GM19043 (cell line): ENCODE measurements at regions not wholly inside any gene's neighbourhood (a gene's known extent, or its start where the extent isn't known, plus 50 kb on each side); places are given as distances from the start of the nearest gene placed in this dataset.
"Not testable (repeated sequence)": the region's sequence is repeated elsewhere in the genome, so short reads cannot be mapped to it uniquely, and the experiment has no call there.

Experiments
- ATAC-seq: cut with Tn5 transposase; IDR thresholded peaks from one replicate; pipeline ENCODE4 v1.9.1; 2021; ENCODE audit warnings: low read depth; ENCODE audit not compliant: unreplicated experiment

DNA sequence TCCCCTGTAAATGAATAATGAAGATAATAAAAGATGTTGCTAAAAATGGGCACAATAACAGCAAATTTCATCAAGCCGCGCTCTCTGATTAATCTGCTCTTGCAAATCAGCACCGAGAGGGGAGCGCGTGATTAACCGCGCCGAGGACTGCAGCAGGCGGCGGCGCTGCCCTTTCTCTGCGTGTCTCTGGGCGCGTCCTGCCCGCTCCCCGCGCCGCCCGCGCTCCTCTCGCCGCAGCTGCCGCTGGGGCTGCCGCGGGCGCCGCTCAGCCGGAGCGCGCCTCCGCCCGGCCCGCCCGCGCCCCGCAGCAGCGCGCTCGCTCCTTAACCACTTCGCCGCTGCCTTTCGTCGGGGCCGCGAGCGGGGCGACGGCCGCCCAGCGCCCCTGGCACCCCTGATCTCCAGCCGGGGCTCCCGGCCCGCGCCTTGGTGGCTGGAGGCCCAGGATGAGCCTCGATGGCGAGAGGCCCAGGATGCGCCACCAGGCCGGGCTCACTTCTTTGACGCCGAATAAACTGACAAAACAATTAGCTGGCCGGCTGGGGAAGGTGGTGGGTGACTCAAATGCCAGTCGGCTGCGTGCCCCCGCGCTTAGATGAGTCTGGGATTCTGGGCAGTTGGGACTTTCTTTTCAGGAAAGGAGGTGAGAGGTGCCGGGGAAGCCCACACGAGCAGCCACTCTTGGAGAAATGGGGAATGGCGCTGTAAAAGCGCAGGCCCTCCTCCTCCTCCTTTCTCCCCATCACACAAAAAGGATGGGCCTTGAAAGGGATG, 221.4 kb upstream of the PKN2 start:
- no peak for ATAC-seq

DNA sequence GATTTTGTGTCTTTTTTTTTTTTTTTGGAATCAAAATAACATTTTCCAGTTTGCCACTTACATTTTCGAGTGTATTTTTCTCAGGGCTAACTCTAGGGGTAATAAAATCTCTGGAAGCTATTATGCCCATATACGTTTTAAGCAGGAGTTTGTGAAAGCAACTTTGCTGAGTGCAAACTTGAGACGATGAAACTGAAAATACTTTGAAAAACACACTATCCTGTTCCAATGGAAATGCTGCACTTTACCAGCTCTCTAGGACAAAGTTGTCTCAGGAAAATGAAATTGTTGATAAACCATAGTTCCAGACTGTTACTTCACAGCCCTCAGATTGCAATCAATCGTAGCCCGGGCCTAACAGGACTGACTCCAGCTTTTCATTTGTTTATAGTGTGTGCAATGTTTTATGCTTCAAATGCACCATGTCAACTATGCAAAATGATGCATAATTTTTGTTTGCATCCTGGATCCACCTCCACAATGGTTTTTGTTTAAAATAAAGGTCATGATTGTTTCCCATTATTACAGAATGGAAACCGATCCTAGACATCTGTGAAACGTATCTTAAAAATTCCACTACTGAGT, 220.6 kb upstream of the PKN2 start:
- ATAC-seq, result no peak

DNA sequence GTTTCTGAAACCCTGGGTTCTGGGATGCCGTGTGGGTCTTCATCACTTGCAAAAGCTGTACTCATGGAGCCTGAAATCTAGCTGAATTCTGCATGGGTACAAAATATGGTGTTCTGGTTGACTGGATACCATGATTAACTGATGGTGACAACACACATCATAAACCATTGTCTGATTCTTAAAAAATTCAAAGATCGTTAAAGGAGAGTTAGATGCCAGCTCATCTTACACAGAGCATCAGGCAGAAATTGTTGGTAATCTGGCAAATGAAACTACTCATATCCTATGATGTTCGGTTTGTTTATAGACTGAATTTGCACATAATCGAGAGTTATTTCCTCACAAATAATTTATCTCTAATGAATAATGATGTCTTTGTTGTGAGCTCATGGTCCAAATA, 218.1 kb upstream of the PKN2 start:
- no peak for ATAC-seq

DNA sequence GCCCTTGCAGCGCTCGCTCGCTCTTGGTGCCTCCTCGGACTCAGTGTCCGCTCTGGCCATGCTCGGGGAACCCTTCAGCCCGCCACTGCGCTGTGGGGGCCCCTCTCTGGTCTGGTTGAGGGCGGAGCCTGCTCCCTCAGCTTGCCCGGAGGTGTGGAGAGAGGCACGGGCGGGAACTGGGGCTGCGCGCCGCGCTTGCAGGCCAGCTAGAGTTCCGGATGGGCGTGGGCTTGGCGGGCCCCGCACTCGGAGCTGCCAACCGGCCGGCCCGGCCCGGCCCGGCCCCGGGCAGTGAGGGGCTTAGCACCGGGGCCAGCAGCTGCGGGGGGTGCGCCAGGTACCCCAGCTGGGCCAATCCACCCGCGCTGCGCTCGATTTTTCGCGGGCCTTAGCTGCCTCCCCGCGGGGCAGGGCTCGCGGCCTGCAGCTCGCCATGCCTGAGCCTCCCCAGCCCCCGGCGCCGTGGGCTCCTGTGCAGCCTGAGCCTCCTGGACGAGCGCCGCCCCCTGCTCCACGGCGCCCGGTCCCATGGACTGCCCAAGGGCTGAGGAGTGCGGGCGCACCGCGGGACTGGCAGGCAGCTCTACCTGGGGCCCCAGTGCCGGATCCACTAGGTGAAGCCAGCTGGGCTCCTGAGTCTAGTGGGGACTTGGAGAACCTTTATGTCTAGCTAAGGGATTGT, 217.0 kb upstream of the PKN2 start:
- ATAC-seq, result no peak

DNA sequence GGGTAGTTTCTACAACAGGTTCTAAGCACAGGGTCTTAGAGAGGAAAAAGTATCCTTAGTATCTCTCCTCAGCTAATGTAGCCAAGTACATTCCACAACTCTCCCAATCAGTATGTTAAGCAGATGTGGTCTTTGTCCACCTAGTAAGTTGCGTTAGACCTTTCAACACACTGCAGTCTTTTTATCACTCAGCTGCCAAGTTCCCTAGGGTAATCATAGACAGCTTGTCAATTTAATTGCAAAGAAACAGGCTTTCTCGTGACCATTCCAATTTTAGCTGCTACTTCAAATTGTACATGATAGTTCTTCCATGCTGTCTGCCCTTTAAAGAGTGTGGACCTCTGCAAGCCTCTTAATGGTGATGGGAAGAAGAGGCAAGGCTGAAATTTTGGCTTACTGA, 211.8 kb upstream of the PKN2 start:
- no peak for ATAC-seq

DNA sequence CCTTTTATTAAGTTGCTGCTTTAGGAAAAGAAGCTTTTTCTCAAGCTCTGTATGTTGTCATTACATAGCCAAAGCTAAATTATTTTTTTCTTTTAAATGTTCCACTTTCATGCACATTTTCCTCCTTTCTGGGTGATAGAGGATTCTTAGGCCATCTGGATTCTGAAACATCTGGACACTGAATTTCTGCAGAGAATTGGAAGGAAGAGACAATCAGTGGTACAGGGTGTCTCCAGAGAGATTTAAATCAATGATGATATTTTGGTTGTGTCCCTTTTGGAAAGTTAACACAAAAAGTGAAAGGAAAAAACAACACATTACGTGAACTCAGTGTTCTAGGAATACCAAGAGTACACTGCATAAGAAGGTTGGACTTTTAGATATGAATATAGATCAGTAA, 211.4 kb upstream of the PKN2 start:
- ATAC-seq, result no peak

DNA sequence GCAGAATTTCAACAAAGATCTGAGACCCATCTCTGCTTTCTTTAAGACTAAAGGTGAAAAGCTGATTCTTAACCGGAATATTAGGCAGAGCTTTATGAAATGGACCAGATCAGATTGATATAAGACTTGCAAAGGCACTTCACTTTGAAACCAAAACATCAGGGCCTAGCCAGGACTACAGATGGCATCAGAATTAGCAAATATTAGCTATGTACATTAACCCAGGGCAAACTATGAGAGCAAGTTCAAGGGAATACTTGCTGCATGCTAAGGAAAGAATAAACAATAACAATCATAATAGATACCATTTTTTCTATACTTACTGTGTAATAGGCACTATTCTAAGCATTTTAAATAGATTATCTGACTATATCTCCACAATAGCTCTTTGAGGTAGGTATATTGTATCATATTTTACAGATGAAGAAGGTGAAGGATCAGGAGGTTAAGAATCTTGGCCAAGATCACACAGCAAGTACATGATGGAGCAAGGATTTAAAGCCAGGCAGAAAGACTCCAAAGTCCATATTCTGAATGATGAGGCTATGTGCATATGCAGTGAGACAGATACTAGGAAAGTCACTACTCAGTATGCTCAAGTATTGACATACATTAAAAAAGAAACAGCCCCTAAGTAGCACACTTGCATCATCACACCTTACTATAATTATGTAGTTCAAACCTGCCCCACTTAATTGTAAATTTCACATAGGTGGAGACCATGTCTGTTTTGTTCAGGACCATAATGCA, 209.3 kb upstream of the PKN2 start:
- ATAC-seq, result no peak

DNA sequence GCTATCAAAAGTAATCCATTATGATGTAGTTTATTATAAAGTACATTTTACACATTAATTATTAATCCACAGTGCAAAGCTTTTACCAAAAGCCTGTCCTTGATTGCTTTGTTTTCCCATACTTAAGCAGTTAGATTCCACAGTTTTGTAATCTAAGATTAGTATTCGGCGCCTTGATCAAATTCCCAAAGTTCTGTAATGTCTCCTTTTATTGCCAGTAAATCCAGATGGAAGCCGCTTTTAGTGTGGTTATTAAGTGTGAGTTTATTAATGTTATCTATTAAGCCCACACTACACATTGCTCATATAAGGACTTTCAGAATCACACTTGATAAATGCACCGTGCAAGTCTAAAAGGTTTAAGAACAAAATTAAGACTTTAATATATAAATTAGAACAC, 199.2 kb upstream of the PKN2 start:
- no peak for ATAC-seq

DNA sequence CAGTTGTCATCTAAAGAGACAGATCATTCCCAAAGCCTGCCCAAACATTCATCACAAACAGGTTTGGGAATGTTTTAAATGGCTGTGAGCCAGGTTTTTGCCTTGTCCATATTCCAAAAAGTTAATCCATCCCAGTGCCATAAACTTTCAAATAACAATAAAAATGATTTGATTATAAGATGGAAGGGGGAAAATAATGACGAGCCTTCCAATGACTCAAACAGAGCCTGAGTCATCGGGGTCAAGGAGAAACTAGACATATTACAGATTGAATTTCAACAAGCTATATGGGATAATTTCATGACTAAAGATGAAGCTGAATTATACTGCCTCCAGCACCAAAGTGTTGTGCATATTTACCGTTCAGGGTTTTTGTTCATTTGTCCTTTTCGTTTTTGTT, 195.8 kb upstream of the PKN2 start:
- no peak for ATAC-seq

DNA sequence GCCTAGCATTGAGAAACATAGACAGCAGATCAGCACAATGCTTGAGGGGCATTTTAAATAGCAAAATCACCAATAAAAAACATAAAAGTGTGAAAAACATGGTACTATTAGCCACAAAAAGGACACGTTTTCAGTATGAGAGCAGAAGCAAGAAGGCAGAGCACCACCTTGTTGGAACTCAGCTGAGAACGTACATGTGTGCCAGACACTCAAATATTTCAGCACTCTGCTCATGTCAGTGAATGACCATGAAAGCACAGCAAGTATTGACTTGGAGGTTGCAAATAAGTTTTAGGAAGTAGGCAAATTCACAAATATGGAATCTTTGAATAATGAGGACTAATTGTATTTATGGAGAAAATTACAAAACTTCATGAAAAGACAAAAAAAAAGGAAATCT, 193.4 kb upstream of the PKN2 start:
- no peak for ATAC-seq

DNA sequence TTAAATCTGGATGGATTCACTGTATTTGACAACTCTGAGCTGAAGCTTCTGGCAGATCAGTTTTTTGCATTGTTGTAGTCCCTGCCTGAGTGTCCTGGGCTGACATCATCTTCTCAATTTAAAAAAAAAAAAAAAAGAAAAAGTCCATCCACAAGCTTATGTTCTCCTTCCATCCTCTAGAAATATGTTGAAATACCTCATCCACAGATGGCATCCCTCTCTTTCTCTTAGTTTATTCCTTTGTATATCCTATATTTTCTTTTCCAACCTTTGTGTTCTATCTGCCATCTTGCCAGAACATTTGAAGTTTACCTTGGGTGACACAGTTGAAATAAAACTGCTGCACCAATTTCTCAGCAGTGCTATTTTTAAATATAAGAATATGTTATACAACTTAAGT, 184.4 kb upstream of the PKN2 start:
- no peak for ATAC-seq

DNA sequence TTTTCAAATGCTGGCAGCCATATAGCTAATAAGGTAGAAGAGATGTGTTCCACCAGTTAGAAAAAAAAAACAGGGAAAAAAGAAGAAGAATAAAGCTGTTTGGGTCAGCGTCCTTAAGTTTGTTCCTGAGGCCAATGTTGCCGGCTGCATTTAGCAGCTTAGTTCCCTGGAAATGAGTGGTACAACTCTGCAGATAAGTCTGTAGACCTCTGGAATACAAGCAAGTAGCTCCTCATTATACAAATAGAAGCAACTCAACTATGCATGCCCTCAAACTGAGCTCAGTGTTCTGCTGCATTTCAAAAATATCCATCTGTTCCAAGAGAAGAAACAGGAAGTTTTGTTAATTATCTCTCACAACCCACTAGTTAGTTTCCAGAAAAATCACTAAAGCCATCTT, 181.2 kb upstream of the PKN2 start:
- no peak for ATAC-seq

DNA sequence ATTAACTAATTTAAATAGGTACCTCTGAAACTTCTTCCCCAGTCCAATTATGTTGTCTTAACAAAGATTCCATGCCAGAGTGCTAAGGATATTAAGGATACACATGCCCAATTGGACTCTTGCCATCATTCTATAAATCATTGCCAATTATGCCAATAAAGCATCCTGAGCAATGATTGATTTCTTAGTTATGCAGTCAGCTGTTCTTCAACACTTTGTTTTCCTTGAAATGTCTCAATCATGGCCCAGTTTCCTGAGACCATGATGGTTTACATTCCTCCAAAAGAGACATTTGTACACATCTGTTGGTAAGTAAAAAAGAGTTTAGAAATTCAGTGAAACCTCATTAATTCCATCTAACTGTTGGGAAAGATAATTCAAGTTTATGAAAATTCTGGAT, 180.4 kb upstream of the PKN2 start:
- no peak for ATAC-seq

DNA sequence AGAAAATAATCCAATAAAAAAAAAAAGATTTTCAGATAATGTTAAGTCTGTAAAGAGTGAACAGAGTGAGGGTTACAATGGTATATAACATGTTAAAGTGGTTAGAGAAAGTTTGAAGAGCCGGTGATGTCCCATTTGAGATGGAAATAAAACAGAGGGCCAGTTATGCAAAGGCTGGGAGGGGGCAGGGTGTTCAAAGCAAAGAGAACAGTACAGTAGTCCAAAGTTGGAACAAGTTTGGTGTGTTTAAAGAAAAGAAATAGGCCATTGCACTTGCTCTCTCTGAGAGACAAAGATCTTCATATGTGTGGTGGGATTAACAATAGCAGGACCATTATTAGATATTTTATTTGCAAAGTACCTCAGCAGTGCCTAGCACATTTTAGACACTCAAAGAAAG, 179.5 kb upstream of the PKN2 start:
- no peak for ATAC-seq

DNA sequence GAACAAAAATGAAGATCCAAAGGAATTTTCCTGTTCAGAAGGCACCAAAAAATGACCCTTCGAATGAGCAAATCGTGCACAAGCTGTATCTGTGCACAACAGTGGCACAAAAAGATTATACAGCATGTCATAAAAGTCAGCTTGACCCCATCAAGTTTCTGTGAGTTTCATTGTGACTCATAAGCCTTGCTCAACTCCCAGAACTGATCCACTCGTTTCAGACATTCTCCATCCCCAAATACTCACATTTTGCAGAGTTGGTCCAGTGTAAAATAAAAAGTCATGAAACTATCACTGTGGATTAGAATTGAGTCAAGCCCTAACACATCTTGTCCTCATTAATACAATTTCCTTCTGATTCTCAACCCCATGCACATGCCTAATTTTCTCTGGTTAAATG, 174.7 kb upstream of the PKN2 start:
- no peak for ATAC-seq

DNA sequence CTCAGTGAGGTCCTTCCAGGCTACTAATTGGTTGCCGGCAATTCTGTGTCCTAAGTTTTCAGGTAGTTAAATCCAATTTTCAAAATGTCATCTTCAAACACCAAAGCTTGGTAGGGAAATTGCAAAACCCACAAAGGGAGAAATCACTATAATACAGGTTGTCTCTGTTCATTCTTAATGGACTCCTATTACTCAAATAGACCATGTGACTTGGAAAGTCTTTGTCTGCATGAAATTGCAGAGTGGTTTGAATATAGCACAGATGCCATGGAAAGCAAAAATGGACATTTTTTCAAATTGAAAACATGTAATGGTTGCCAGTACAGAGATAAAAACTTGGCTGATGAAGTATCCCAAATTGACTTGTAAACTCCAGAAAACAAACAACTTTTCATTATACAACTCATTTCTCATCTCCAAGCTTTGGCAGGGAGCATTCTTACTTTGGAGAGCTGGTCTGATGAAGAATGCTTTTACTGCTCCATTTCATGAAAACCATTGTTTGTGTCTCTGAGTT, 169.5 kb upstream of the PKN2 start:
- no peak for ATAC-seq

DNA sequence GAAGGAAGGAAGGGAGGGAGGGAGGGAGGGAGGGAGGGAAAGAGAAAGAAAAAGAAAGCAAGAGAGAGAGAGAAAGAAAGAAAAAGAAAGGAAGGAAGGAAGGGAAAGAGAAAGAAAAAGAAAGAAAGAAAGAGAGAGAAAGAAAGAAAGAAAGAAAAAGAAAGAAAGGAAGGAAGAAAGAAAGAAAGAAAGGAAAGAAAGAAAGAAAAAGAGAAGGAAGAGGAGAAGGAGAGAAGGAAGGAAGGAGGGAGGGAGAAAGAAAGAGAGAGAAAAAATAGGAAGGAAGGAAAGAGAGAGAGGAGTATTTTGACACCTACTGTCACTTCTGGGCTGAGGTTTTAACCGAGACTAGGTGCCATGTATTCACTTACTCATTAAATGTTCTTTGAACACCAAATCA, 166.6 kb upstream of the PKN2 start:
- ATAC-seq, result not testable (repeated sequence)

DNA sequence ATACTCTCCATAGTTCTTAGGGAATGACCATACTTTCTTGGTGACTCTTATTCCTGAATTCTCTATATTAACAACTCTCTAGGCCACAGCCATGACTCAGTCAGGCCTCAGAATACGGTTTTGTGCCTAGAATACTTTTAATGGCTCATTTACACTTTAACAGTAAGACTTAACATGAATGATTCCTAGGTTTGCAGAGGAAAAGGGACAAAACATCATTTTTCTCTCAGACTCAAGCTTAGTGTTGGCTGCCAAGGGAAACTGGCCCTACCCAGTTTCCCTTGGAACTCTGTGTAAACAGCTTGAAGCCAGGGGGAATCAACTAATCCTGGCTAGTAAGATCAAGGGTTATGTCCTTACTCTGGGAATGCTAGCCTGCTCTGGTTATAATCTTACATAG, 164.9 kb upstream of the PKN2 start:
- ATAC-seq, result no peak

DNA sequence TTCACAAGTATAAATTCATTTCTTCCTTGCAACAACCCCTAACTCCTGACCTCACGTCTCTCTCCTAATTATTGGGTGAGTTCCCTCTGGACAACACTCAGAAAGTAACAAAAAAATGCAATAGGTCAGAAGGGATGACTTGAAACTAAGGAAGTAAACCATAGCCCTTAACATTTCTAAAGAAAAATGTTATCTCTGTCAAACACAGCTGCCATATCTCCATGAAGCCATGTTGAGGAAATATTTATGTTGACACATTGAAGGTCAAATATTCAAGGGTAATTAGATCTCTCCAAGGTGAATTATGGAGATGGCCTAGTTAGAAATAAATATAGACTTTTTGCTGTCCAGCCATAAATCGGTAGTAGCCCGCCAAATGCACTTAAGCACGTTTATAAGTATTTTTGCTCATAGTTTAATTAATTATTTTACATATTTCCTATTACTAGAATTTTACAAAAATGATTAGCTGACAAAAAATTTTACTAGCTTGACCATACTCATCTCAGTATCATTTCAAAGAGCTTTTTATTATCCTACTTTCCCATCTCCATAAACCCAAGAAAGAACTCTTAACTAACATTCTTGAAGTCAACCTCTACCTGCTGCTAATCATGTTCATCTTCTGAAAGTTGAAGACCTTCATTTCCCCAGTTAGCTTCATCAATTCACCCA, 160.1 kb upstream of the PKN2 start:
- ATAC-seq, result no peak

DNA sequence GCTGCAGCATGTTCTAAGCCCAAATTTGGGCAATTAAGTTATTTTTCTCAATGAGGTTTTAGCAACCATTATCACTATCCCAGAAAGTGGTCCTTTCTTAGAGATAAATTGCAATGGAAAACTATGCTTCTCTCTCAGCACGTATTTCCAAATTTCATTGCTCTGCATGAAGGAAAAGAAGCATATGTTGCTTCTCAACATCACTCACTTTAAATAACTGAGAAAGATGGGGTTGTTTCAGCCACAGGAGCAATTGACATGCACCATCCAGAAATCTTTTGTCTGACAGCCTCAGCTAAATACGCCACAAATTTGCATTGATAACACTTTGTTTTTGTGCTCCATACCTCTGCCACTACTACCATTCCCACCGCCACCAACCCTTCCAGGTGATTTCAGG, 157.6 kb upstream of the PKN2 start:
- no peak for ATAC-seq

DNA sequence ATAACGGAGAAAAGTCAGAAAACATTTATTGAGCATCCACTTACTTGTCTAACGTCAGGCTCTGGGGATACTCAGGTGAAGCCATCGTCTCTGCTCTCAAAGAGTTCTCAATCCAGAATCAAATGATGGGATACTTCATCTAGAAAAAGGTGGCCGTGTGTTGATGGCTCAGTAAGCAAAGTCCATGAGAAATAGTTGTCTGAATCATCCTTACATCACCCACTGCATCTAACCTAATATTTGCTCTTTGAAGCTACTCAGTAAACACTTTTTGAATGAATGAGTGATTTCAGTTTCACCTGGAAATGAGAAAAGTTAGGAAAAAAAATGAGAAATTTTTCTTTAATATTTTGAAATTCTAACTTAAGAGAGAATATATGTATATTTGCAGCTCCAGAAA, 155.3 kb upstream of the PKN2 start:
- ATAC-seq, result no peak
